SH-SY5Y (cell line): ENCODE measurements at regions not wholly inside any gene's neighbourhood (a gene's known extent, or its start where the extent isn't known, plus 50 kb on each side); places are given as distances from the start of the nearest gene placed in this dataset.

Source experiments
- GATA2 ChIP-seq: IDR thresholded peaks from 2 replicates; pipeline ENCODE4 v1.6.1; 2011; ENCODE audit warnings: mild to moderate bottlenecking, low read depth, low read length
- GATA3 ChIP-seq: IDR thresholded peaks from 2 replicates; pipeline ENCODE4 v1.6.1; 2011; ENCODE audit warnings: low read depth, mild to moderate bottlenecking, low read length, moderate library complexity

DNA sequence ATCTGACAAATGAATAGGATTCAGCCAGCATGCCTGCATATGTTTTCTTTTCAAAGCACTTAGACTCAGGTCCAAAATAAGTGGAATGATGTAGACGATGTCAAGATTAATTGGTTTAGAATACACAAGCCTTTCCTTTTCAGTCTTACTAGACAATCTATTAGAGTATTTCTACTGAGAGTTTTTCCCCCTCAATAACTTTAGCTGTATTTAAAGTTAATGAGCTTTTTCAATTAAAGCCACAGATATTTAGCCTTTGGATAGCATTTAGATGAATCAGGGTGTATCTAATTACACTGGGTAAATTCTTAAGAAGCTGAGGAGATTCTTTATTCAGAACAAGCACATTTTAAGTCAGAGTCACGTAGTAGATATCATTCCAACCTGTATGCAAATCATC lies 198.7 kb upstream of the MPDZ start:
- TF ChIP-seq GATA2 (no peak), GATA3 (no peak)

DNA sequence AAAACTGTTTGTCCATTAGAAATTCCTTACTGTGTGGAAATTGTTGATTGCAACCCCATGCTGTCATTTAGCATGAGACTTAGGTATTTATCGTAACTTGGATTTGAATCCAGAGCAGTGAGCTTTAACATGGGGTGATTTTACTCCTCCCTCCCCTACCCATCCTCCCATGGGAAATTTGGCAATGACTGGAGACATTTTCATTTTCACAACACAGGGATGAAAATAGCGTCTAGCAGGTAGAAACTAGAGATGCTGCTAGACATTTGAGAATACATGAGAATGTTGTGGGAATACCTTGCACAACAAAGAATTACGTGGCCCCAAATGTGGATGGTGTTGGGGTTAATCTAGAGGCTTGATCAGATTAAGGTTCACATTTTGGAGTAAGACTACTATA lies 191.3 kb upstream of the MPDZ start:
- TF ChIP-seq GATA3 (no peak), GATA2 (no peak)

DNA sequence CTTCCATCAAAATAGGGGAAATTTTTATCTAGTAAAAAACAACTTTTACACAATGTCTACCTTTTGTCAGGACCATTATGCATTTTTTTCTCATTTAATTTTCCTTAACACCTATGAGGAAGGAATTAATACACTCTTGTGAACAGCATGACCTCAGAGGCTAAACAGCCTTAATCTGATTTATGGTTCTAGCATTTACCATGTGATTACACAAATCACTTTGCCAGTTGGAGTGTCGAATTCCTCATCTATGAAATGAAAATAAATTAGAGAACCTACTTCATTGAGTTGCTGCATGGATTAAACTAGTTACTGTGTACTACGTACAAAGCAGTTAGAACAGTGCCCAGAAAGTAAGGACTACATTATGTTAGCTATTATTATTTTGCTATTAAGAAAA lies 187.7 kb upstream of the MPDZ start:
- TF ChIP-seq GATA3, result no peak
- TF ChIP-seq GATA2, result no peak

DNA sequence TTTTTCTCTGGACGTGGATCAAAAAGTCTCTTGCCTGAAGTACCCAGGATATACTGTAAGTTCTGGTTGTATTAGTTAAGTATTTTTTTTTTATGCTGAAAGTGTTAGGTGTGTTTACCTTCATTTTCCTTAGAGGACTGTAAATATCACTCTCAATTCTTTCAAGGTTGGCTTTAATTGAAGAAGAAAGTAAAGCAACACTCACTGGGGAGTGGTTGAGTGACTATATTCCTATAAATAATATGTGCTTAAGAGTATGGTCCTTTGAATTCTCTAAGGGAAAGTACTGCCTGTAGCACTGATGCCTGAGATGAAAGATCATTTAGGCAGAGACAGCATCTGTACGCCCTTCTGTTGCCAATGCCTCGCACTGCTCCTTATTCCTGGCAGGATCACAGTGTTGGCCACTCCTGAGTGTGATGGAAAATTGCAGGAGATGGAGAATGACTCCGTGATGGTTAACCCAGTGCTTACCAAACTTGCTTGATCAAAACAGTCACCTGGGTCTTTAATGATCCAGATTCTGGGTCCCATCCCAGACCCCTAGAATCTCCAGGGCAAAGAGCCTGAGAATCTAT lies 182.0 kb upstream of the MPDZ start:
- TF ChIP-seq GATA3 (no peak), GATA2 (no peak)

DNA sequence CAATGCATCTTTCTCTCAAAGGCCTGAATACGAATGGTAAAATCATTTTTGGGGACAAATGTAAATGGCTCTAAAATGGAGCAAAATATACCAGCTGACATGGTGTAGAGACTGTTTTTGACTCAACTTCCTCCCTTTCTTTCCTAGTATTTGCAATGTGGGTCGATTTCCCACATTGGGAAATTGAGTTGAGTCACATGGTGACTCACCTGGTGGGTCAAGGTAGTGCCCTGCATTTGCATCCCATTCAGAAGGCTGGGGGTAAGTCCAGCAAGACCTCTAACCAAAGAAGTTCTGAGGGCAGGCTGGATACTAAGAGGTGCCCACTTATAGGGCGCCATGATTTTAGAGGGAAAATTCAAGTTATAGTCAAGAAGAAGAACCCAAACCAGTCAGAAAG lies 179.6 kb upstream of the MPDZ start:
- TF ChIP-seq GATA3 (no peak), GATA2 (no peak)

DNA sequence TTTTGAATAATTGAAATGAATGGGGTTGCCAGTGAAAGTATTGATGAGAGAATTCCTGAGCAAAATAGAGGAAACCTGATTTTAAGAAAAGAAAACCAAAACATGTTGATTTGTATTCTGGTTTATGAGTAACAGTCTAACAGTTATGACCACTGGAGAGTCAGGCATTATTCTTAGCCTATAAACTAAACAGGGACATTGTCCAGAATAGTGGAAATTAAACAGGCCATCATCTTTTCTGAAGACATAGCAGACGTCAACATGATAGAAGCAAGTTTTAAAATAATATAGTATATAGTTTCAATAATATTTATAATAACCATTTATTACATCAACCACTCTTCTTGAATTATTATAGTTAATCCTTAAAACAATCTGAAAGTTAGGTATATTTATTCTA lies 178.3 kb upstream of the MPDZ start:
- TF ChIP-seq GATA2, result no peak
- TF ChIP-seq GATA3, result no peak

DNA sequence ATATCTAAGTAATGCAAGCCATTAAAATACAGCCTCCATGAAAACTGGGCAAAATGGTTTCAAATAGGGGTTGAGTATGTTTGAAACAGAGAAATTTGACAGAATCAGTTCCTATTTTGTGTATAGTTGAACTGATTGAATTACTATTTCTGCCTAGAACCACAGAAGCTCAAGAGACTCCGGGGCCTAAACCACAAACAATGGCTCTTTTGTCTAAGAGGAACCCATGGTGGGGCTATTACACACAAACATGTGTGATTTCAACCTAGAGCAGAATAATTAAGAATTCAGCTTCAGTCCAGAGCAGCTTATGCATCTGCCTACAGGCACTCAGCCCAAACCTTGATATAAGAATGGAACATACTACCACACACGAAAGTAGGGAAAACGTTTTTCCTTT lies 171.2 kb upstream of the MPDZ start:
- no peak for TF ChIP-seq GATA3
- TF ChIP-seq GATA2, result no peak

DNA sequence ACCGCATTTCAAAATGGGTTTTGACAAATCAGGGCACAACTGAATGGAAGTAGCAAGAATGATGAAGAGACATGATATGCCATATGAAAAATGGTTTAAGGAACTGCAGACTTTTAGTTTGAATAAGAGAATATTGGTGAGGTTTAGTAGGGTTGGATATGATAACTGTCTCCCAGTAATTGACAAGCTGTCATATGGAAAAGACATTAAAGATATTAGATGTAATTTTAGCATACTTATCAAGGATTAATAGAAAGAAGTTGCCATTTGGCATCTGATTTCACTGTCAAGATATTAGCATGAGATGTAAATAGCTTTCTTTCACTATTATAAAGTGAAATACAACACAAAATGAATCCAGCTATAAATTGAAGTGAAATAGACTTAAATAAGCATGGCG lies 169.0 kb upstream of the MPDZ start:
- TF ChIP-seq GATA3 (no peak), GATA2 (no peak)

DNA sequence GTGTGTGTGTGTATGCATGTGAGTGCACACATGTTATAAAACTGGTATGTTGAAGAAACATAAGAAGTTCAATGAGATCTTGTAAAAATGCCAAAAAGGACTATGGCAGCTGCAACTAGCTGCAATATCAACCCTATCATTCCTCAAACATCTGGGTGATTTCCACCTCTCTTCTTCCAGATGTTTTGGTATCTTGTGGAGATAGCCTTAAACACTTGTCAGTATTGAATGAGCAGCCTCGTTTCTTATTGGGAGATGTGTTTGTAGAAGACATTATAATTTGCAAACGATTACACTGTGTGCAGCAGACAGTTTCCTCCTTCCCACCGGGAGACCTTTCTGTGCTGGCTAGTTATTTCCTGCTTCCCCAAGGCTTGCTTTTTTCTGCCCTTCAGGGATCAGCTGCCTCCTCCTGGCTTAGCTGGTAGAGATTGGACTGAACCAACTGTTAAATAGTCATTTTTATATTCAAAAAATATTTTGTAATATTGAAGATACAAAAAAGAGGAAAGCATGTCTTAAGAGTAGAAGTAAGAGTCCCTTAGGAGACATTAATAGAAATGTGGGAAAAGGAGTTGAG lies 168.4 kb upstream of the MPDZ start:
- TF ChIP-seq GATA3 (no peak), GATA2 (no peak)

DNA sequence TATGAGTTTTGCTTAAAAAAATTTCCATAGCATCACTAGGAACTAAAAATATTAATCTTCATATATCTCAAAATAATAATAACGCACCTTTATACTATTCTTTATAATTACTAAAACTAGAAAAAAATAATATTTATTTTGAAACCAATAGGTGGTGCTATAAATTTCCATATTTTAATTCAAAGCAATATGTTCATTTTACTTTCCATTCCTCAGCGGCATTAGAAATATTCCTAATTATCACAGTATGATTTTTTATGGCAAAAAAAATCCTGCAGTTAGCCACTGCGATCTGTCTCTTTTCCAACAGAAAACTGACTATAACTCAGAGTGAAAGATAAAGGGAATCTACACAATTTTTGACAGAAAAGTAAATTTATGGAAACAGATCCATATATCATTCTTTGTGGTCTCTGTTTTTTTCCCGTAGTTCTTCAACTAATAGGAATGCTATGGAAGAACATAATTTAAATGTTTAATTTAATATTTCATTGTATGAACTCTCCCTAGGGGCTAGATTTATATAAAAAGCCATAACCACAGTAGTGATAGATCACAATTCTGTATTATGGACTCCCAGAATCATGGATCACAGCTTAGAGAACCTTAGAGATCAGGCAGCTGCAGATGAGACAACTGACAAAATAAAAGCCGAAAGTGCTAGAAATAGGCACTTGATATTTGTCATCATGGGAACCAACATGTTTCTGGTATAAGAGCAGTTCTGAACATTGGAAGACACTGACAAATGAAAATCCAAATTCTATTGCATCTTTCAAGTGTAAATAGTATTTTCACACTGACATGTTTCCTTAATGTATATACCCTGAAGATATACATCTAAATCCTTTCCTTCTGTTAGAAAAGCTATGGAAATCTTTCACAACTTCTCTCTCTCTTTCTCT lies 167.7 kb upstream of the MPDZ start:
- TF ChIP-seq GATA3, result no peak
- TF ChIP-seq GATA2, result no peak

DNA sequence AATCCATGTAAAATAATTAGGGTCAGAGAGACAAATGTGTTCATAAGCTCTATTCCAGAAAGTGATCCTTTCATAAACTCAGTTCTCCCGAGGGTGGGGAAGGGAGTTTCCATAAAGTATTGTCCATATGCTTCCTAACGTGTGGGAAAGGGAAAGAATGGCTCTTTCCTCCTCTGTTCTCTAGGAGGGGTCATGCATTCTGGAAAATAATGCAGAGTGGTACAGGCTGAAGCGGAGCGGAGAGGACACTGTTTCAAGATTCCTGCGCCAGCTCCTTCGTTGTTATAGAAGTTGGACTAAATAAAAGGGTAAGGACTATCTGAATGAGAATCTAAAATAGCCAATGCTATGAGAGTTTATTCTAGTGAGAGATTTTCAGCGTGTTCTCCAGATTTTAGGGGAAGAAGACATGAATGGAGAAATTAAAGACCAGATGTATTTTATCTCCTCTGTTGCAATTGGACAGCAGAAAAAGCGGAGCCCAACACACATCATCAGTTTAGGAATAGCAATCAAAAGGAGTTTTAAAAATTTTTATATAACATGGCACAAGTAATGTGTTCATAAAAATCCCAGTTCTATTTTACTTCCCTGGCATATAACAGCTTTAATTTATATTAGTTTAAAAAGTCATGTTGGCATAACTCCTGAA lies 166.9 kb upstream of the MPDZ start:
- no peak for TF ChIP-seq GATA2
- TF ChIP-seq GATA3, result no peak

DNA sequence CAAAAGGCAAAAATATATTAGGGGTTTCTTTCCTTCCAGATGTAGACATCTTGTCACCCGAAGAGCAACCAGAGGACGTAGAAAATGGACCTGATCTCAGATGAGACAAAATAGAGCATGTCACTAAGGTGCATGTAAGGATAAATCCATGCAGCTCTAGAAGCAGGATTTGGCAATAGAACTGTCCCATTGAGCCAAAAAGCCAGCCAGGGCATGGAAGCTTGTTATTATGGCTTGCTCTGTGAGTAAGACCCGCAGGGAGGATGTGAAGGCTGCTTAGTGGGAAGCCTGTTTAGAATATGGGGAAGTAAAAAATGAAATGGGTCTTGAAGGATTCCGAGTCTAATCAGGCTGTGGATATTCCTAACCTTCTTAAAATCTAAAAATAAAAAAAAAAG lies 165.6 kb upstream of the MPDZ start:
- TF ChIP-seq GATA3 (no peak), GATA2 (no peak)

DNA sequence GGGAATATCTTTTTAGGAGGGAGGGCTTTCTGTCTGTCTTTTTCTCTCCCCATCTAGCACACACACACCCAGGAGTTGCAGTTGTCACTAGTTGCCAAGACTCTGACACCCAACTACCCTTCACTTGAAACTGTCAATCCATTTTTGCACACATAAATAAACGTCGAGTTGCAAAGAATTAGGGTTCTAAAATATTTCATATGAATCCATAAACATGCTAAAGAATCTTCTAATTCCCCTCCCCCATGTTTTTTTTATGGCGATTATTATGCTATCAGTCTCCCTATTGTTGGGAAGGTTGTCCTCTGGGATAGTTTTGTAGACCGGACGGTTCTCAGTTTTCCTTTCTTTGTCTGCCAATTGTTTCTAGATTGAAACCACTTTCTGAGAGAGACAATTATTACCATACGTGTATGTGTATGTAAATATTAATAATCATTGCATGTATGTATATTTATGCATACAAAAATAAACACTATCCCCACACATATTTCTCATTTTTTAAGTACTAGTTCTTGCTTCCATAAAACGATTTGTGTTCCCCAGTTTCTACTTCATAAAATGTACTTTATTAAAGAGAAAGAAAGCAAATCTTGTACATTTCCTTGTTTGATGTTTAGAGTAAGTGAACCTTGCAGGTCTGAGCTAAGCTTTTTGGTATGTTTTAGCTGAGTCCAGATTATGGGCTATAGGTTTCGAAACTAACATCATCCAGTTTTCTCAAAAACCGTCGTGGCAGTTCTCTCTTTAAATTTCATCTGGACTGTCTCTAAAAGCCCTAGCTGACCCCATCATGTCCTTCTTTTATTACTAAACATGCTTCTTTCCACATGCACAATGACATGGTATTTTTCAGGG lies 165.0 kb upstream of the MPDZ start:
- TF ChIP-seq GATA3 (no peak), GATA2 (no peak)
